Tibial nerve (tissue), 3 donors: ENCODE measurements at regions not wholly inside any gene's neighbourhood (a gene's known extent, or its start where the extent isn't known, plus 50 kb on each side); places are given as distances from the start of the nearest gene placed in this dataset.

Source experiments
- CTCF ChIP-seq, 5 experiments: fragments of 200-600 bp in 3 of 5; fragments of 450-650 bp in 2 of 5; sonication (generic) in 3 of 5; IDR thresholded peaks; one replicate each; pipeline ENCODE4 v1.5.1; 2016 to 2019; ENCODE audit warnings: antibody characterized with exemption in 5 of 5, mild to moderate bottlenecking in 3 of 5, moderate library complexity in 2 of 5
- POLR2A ChIP-seq, 2 donors: fragments of 450-650 bp; IDR thresholded peaks; one replicate each; pipeline ENCODE4 v1.6.1; 2017; ENCODE audit warnings: antibody characterized with exemption in 2 of 2, mild to moderate bottlenecking in 2 of 2, moderate library complexity in 2 of 2

- TF ChIP-seq POLR2A (IDR thresholded peaks at IDR 0.05) (no peak), CTCF (IDR thresholded peaks at IDR 0.05) (no peak)
Observed at GRCh38 chr21:29466532-29466931, 167.8 kb downstream of the BACH1 start.
